RWPE1 (cell line): ENCODE measurements at regions not wholly inside any gene's neighbourhood (a gene's known extent, or its start where the extent isn't known, plus 50 kb on each side); places are given as distances from the start of the nearest gene placed in this dataset.
"Not testable (repeated sequence)": the region's sequence is repeated elsewhere in the genome, so short reads cannot be mapped to it uniquely, and the experiment has no call there.

Source experiments
- CTCF ChIA-PET: fragments of 350-600 bp; sonication (Branson Sonifier 250); formaldehyde crosslinking; extraction: SDS; loops from one replicate; lab custom pipeline; 2021; lab: Yijun Ruan, JAX
- POLR2A ChIA-PET: fragments of 400-600 bp; formaldehyde crosslinking; extraction: SDS; loops from one replicate; lab custom pipeline; 2020; ENCODE audit warnings: antibody characterized with exemption; ENCODE audit not compliant: low non-redundant PET; lab: Yijun Ruan, JAX
- DNase-seq: peaks from one replicate; pipeline ENCODE4 v3.0.0; 2012; ENCODE audit warnings: low spot score
- H3K27ac ChIP-seq: fragments of 450-650 bp; 2 replicates; pipeline ENCODE4 v1.5.1; 2017
- CTCF ChIP-seq: fragments of 450-650 bp; conservative IDR thresholded peaks from 2 replicates; pipeline ENCODE4 v1.5.1; 2017; ENCODE audit warnings: low read depth, mild to moderate bottlenecking

GRCh38 chr5:116730706-116731105, 156.1 kb upstream of the SEMA6A start:
- CTCF ChIA-PET = no interaction called here
- POLR2A ChIA-PET = no interaction called here
- DNase-seq = no peak
- no peak for TF ChIP-seq CTCF
- no peak overlapping the region for H3K27ac ChIP-seq

DNA sequence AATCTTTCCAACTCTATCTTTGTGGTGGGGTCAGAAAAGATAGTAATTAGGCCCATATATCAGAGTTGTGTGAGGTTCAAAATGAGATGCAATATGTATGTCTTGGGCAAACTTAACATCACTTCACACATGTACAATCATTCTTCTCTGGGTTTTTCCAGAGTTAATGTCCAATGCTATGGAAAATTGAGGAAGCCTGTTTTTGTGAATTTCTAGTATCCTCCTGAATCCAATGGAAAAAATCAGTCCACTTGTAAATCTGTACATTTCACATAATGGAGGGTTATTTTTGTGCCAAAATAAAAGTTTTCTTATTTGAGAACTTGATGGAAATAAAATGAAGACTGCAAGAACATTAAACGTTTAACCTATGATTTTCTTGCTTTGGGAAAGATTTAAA, 155.6 kb upstream of the SEMA6A start:
- TF ChIP-seq CTCF = no peak
- no peak for DNase-seq
- H3K27ac ChIP-seq = no peak overlapping the region
- POLR2A ChIA-PET = no interaction called here
- CTCF ChIA-PET = no interaction called here

DNA sequence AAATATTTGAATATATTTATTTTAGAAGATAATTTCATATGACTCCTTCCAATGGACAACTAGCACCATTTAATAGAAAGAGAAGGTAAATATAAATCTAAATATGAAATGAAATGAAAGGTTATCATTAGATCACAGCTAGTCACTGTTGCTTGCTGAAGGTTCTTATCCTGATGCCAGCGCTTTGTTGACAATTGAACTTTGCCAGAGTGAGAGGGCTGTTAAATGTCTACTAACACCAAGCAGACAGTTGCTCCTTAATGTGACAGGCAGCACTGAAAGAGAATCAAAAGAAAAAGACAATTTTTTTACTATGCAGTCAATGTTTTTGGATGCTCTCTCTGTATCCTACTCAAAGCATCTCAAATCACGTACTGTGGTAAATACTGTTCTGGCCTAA, 152.6 kb upstream of the SEMA6A start:
- POLR2A ChIA-PET = no interaction called here
- CTCF ChIA-PET = no interaction called here
- DNase-seq = no peak
- no peak for TF ChIP-seq CTCF
- no peak overlapping the region for H3K27ac ChIP-seq

GRCh38 chr5:116726180-116726579, 151.6 kb upstream of the SEMA6A start:
- H3K27ac ChIP-seq, POLR2A ChIA-PET, DNase-seq: not testable (repeated sequence)
- CTCF ChIA-PET = interaction anchor here (0.6 kb wide), 1 partner anchor 106 kb away, joined by 4 read pairs; no protein-coding TSS in a partner anchor

- H3K27ac ChIP-seq = no peak overlapping the region
- DNase-seq = no peak
- POLR2A ChIA-PET = no interaction called here
- CTCF ChIA-PET = interaction anchor here (0.6 kb wide), 1 partner anchor 71 kb away, joined by 4 read pairs; no protein-coding TSS in a partner anchor
- no peak for TF ChIP-seq CTCF
These were observed 150.3 kb upstream of the SEMA6A start for GRCh38 chr5:116724971-116725370.

DNA sequence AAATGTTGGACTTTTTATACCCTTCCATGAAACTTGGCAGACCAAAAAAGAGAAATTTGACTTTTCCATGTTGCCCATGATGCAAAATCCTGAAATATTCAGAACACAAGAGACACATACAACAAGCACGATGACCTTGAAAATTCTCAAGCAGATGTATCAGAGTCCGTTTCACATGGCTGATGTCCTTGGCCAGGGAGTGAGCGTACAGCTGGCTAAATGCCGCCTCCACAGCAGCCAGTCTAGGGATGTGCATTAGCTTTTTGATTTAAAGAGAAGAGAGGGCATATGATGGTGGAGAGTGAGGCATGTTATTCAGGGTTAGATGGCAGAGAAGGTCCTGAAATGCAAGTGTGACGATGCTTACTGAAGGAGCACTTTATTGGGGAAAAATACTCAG, 148.0 kb upstream of the SEMA6A start:
- TF ChIP-seq CTCF = no peak
- ChIA-PET CTCF (no interaction called here), POLR2A (no interaction called here)
- H3K27ac ChIP-seq = no peak overlapping the region
- no peak for DNase-seq

DNA sequence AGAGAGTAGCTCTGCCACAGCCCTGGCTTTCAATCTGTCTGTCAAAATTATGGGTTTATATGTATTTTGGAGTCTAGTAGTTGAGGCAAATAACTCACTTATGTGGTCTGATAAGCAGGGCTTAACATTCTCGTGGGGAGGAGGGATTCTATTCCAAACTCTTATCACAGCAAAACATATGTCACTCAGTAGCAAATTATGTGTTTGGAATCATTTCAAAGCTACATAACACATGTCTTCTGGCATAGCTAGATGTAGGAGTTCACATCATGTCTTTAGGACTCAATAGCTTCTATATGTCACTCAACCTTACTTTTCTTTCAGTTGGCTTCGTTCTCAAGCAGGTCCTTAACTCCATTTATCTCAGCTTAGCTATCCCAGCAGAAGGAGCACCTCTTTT, 144.5 kb upstream of the SEMA6A start:
- no peak for TF ChIP-seq CTCF
- ChIA-PET CTCF (no interaction called here), POLR2A (no interaction called here)
- DNase-seq = no peak
- no peak overlapping the region for H3K27ac ChIP-seq
